Endodermal cell (in vitro differentiated cells): ENCODE measurements at regions not wholly inside any gene's neighbourhood (a gene's known extent, or its start where the extent isn't known, plus 50 kb on each side); places are given as distances from the start of the nearest gene placed in this dataset.

Experiments used
- DNase-seq: peaks from one replicate; pipeline ENCODE4 v3.0.0-alpha.2; 2017
- H3K27ac ChIP-seq: 2 replicates; pipeline ENCODE4 v1.5.1; 2013; ENCODE audit warnings: mild to moderate bottlenecking, low read depth, low read length, moderate library complexity
- H3K27me3 ChIP-seq: 2 replicates; pipeline ENCODE4 v1.6.1; 2013; ENCODE audit warnings: mild to moderate bottlenecking, low read length, moderate library complexity; ENCODE audit not compliant: insufficient read depth, control insufficient read depth, poor library complexity, severe bottlenecking
- H3K36me3 ChIP-seq: 2 replicates; pipeline ENCODE4 v1.7.0; 2013; ENCODE audit warnings: mild to moderate bottlenecking, low read length, moderate library complexity; ENCODE audit not compliant: control insufficient read depth, insufficient read depth
- H3K4me1 ChIP-seq: one replicate; pipeline ENCODE4 v1.7.0; 2013; ENCODE audit warnings: low read length; ENCODE audit not compliant: control insufficient read depth, insufficient read depth
- H3K4me3 ChIP-seq: 2 replicates; pipeline ENCODE4 v1.5.1; 2013; ENCODE audit warnings: mild to moderate bottlenecking, low read length, moderate library complexity
- H3K9ac ChIP-seq: 2 replicates; pipeline ENCODE4 v1.6.1; 2013; ENCODE audit warnings: mild to moderate bottlenecking, low read length, moderate library complexity; ENCODE audit not compliant: poor library complexity, severe bottlenecking; ENCODE audit errors: extremely low read depth
- H3K9me3 ChIP-seq: 2 replicates; pipeline ENCODE4 v1.6.1; 2013; ENCODE audit warnings: mild to moderate bottlenecking, low read length, moderate library complexity; ENCODE audit not compliant: control insufficient read depth
- H3K27ac Mint-ChIP-seq: 2 replicates; pipeline ENCODE4 v1.8.0; 2020; ENCODE audit warnings: mixed read lengths
- H3K27me3 Mint-ChIP-seq: 2 replicates; pipeline ENCODE4 v1.8.0; 2021; ENCODE audit warnings: mild to moderate bottlenecking, mixed read lengths; ENCODE audit not compliant: insufficient read depth
- H3K36me3 Mint-ChIP-seq: 2 replicates; pipeline ENCODE4 v1.8.0; 2020; ENCODE audit warnings: low read depth, mixed read lengths
- H3K4me1 Mint-ChIP-seq: 2 replicates; pipeline ENCODE4 v1.8.0; 2020; ENCODE audit warnings: mixed read lengths
- H3K4me3 Mint-ChIP-seq: 2 replicates; pipeline ENCODE4 v1.8.0; 2020; ENCODE audit warnings: mild to moderate bottlenecking, moderate library complexity, mixed read lengths
- H3K9me3 Mint-ChIP-seq: 2 replicates; pipeline ENCODE4 v1.8.0; 2020; ENCODE audit warnings: mild to moderate bottlenecking, mixed read lengths
- WGBS, 2 experiments: methylation state at CpG; one replicate each; pipeline versions ENCODE4 v1.1.5 to v1.1.7; 2013; ENCODE audit warnings: missing lambda C conversion rate in 2 of 2, mixed read lengths in 1 of 2; ENCODE audit not compliant: insufficient coverage in 1 of 2, insufficient read length in 1 of 2; 5-methylcytosine and 5-hydroxymethylcytosine counted together
- TF ChIP-seq, protein P1 (sequence below): fragments of 200-600 bp; sonication (generic); conservative IDR thresholded peaks from 2 replicates; pipeline ENCODE4 v1.5.0; 2021; ENCODE audit warnings: antibody characterized with exemption, mild to moderate bottlenecking

DNA sequence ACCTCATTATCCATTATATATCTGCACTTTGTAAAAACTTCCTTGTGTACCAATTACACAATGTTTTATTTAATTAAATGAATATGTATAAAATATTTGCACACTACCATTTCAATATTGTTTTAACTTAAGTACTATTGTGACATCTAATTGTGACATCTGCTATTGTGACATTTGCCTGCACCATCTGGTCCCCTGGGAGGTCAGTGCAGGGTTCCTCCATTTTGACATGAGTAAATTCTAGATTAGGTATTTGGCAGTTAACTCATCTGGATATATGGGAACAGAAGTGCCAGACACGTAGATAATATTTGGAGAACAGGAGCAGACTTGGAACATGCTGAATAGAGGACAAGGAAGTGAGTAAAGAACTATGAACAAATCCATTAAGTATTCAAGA is 332.1 kb downstream of the VGLL3 start:
- TF ChIP-seq, protein P1, sequence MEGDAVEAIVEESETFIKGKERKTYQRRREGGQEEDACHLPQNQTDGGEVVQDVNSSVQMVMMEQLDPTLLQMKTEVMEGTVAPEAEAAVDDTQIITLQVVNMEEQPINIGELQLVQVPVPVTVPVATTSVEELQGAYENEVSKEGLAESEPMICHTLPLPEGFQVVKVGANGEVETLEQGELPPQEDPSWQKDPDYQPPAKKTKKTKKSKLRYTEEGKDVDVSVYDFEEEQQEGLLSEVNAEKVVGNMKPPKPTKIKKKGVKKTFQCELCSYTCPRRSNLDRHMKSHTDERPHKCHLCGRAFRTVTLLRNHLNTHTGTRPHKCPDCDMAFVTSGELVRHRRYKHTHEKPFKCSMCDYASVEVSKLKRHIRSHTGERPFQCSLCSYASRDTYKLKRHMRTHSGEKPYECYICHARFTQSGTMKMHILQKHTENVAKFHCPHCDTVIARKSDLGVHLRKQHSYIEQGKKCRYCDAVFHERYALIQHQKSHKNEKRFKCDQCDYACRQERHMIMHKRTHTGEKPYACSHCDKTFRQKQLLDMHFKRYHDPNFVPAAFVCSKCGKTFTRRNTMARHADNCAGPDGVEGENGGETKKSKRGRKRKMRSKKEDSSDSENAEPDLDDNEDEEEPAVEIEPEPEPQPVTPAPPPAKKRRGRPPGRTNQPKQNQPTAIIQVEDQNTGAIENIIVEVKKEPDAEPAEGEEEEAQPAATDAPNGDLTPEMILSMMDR = no peak
- H3K36me3 Mint-ChIP-seq = no peaks in the 10 kb centered on the region
- H3K27ac ChIP-seq = no peak overlapping the region
- no peak overlapping the region for H3K4me3 ChIP-seq
- no peaks in the 10 kb centered on the region for H3K4me1 Mint-ChIP-seq
- H3K9me3 Mint-ChIP-seq = no peaks in the 10 kb centered on the region
- H3K9me3 ChIP-seq = no peaks in the 10 kb centered on the region
- WGBS, 2 experiments = 67 to 96% methylated on average over 1 of the region's 1 CpG
- no peak for DNase-seq
- no peaks in the 10 kb centered on the region for H3K27me3 Mint-ChIP-seq
- no peaks in the 10 kb centered on the region for H3K27me3 ChIP-seq
- no peak overlapping the region for H3K4me3 Mint-ChIP-seq
- no peaks in the 10 kb centered on the region for H3K36me3 ChIP-seq
- H3K9ac ChIP-seq = no peak overlapping the region
- no peaks in the 10 kb centered on the region for H3K4me1 ChIP-seq
- H3K27ac Mint-ChIP-seq = no peak overlapping the region

DNA sequence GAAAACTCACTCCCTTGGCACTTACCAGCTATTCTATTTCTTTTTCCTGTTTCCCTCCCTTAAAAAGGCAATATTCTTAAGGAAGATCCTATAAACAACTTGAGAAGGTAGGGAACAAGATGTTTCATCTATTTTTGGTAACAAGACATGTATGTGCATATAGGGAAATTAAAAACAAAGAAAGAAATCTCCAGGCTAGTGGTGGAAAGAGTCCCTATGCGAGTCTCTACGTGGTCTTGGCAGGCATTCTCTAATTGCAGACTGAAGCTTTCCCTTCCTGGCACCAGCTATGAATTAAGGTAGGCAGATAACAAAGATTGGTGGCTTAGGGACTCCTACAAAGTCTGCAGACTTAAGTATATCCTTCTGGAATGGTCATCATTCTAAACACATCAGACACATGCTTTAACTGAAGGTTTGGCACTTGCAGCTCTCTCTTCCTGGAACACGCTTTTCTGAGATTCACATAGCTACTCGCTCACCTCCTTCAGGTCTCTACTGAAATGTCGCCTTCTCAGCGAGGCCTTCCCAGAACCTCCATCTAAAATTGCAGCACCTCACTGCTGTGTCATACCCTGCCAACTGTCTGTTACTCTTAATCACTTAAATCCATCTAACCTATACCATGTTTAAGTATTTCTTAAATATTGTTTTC is 336.0 kb downstream of the VGLL3 start:
- H3K4me1 Mint-ChIP-seq = peaks cover 5% of the 10 kb centered on the region
- peak; percentile 44 for DNase-seq
- H3K27me3 ChIP-seq = no peaks in the 10 kb centered on the region
- H3K9ac ChIP-seq = no peak overlapping the region
- H3K4me1 ChIP-seq = no peaks in the 10 kb centered on the region
- no peak overlapping the region for H3K27ac Mint-ChIP-seq
- H3K36me3 Mint-ChIP-seq = no peaks in the 10 kb centered on the region
- H3K4me3 ChIP-seq = no peak overlapping the region
- H3K4me3 Mint-ChIP-seq = no peak overlapping the region
- WGBS, 2 experiments = 91 to 96% methylated on average over 2 to 6 of the region's 6 CpGs
- no peak overlapping the region for H3K27ac ChIP-seq
- no peaks in the 10 kb centered on the region for H3K27me3 Mint-ChIP-seq
- H3K9me3 ChIP-seq = no peaks in the 10 kb centered on the region
- H3K9me3 Mint-ChIP-seq = no peaks in the 10 kb centered on the region
- TF ChIP-seq, protein P1 = peak; percentile 23
- no peaks in the 10 kb centered on the region for H3K36me3 ChIP-seq

DNA sequence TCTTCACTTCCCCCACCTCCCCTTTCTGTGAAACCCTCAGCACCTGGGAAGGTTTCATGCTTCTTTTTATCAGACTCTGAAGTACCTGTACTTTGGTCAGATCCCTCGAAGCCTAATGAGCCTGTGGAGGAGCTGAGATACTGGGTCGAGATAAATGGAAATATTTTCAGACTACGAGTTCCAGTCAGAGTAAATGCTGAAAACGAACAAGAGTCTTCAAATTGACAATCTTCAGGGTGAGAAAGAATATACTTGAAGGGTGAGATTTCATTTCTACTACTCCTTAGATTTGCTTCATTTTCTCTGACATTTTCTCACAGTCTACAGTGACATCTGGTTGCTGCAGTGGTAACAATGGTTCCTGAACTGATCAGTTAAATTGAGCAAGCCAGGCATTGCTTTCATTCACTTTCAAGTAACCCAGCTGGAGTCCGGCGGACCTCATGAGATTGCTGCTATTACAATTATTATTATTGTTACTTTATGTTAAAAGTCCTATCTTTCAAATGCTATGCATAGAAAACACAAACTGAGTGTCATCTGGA is 337.2 kb downstream of the VGLL3 start:
- Mint-ChIP-seq H3K27me3 (no peaks in the 10 kb centered on the region), H3K9me3 (no peaks in the 10 kb centered on the region), H3K36me3 (no peaks in the 10 kb centered on the region), H3K4me3 (no peak overlapping the region), H3K27ac (no peak overlapping the region), H3K4me1 (peaks cover 5% of the 10 kb centered on the region)
- no peak for DNase-seq
- Histone ChIP-seq H3K4me3 (no peak overlapping the region), H3K9me3 (no peaks in the 10 kb centered on the region), H3K27ac (no peak overlapping the region), H3K9ac (no peak overlapping the region), H3K27me3 (no peaks in the 10 kb centered on the region), H3K36me3 (no peaks in the 10 kb centered on the region), H3K4me1 (no peaks in the 10 kb centered on the region)
- TF ChIP-seq, protein P1 = no peak
- WGBS, 2 experiments = 77 to 82% methylated on average over 3 to 4 of the region's 6 CpGs
